SK-N-MC (cell line): ENCODE measurements at regions not wholly inside any gene's neighbourhood (a gene's known extent, or its start where the extent isn't known, plus 50 kb on each side); places are given as distances from the start of the nearest gene placed in this dataset.

Experiments
- EZH2 ChIP-seq: fragments of 200-600 bp; sonication (generic); IDR thresholded peaks from one replicate; pipeline ENCODE4 v1.6.1; 2017; ENCODE audit warnings: antibody characterized with exemption
- FOXP2 ChIP-seq: optimal IDR thresholded peaks from 2 replicates; pipeline ENCODE3; 2011; ENCODE audit warnings: mild to moderate bottlenecking, moderate library complexity; ENCODE audit not compliant: insufficient read depth; ENCODE audit errors: extremely low read length, control extremely low read depth
- POLR2AphosphoS5 ChIP-seq: IDR thresholded peaks from 2 replicates; pipeline ENCODE4 v1.6.1; 2012; ENCODE audit warnings: mild to moderate bottlenecking, low read depth, low read length, borderline replicate concordance

DNA sequence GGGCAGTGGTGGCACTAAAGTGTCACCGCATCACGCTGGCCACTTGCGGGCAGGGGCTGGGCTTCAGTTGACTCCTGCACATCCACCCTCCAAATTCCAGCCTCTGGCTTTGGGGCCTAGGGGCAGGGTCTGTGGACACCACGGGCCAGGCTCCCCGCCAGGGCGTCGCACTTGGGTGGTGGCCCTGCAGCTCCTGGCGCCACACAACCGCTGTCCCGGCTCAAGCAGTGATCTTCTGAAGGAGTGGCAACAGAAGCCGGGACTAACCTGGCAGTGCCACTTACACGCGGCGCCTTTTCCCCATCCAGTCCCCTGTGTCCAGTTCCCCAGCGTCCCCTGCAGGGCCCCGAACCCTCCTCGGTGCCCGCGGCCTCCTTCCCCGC lies 134.3 kb upstream of the ZNF92 start:
- TF ChIP-seq EZH2, result no peak
- TF ChIP-seq POLR2AphosphoS5, result no peak
- TF ChIP-seq FOXP2, result no peak
